Type B pancreatic cell (in vitro differentiated cells): ENCODE measurements at regions not wholly inside any gene's neighbourhood (a gene's known extent, or its start where the extent isn't known, plus 50 kb on each side); places are given as distances from the start of the nearest gene placed in this dataset.

ENCODE experiments used
- DNase-seq: peaks from one replicate; pipeline ENCODE4 v3.0.0; 2021; ENCODE audit warnings: mixed read lengths; ENCODE audit not compliant: unreplicated experiment; ENCODE audit errors: extremely low spot score
- H3K27ac Mint-ChIP-seq: 2 replicates; pipeline ENCODE4 v1.8.0; 2021; ENCODE audit warnings: mild to moderate bottlenecking, mixed read lengths
- H3K27me3 Mint-ChIP-seq: 2 replicates; pipeline ENCODE4 v1.8.0; 2021; ENCODE audit warnings: mixed read lengths
- H3K36me3 Mint-ChIP-seq: 2 replicates; pipeline ENCODE4 v1.8.0; 2021; ENCODE audit warnings: mixed read lengths
- H3K4me1 Mint-ChIP-seq: one replicate; pipeline ENCODE4 v1.8.0; 2021; ENCODE audit warnings: mixed read lengths; ENCODE audit not compliant: unreplicated experiment
- H3K4me3 Mint-ChIP-seq: 2 replicates; pipeline ENCODE4 v1.8.0; 2021; ENCODE audit warnings: mild to moderate bottlenecking, mixed read lengths
- H3K9me3 Mint-ChIP-seq: 2 replicates; pipeline ENCODE4 v1.8.0; 2021; ENCODE audit warnings: mixed read lengths
- TF ChIP-seq, protein P1 (sequence below): fragments of 200-600 bp; sonication (generic); conservative IDR thresholded peaks from 2 replicates; pipeline ENCODE4 v1.5.0; 2021; ENCODE audit warnings: antibody characterized with exemption, mild to moderate bottlenecking

GRCh38 chr7:41447450-41448042, 255.3 kb downstream of the INHBA start:
- H3K4me3 Mint-ChIP-seq: no peak overlapping the region
- TF ChIP-seq, protein P1, sequence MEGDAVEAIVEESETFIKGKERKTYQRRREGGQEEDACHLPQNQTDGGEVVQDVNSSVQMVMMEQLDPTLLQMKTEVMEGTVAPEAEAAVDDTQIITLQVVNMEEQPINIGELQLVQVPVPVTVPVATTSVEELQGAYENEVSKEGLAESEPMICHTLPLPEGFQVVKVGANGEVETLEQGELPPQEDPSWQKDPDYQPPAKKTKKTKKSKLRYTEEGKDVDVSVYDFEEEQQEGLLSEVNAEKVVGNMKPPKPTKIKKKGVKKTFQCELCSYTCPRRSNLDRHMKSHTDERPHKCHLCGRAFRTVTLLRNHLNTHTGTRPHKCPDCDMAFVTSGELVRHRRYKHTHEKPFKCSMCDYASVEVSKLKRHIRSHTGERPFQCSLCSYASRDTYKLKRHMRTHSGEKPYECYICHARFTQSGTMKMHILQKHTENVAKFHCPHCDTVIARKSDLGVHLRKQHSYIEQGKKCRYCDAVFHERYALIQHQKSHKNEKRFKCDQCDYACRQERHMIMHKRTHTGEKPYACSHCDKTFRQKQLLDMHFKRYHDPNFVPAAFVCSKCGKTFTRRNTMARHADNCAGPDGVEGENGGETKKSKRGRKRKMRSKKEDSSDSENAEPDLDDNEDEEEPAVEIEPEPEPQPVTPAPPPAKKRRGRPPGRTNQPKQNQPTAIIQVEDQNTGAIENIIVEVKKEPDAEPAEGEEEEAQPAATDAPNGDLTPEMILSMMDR: no peak
- no peaks in the 10 kb centered on the region for H3K36me3 Mint-ChIP-seq
- H3K27ac Mint-ChIP-seq: no peak overlapping the region
- H3K27me3 Mint-ChIP-seq: no peaks in the 10 kb centered on the region
- H3K9me3 Mint-ChIP-seq: no peaks in the 10 kb centered on the region
- no peak for DNase-seq
- peaks cover 21% of the 10 kb centered on the region for H3K4me1 Mint-ChIP-seq

- TF ChIP-seq, protein P1: no peak
- Mint-ChIP-seq H3K27me3 (no peaks in the 10 kb centered on the region), H3K4me1 (peaks cover 21% of the 10 kb centered on the region), H3K36me3 (no peaks in the 10 kb centered on the region), H3K9me3 (peaks cover 4% of the 10 kb centered on the region), H3K4me3 (no peak overlapping the region), H3K27ac (no peak overlapping the region)
- no peak for DNase-seq
Measured at GRCh38 chr7:41446606-41447449, 256.1 kb downstream of the INHBA start.

DNA sequence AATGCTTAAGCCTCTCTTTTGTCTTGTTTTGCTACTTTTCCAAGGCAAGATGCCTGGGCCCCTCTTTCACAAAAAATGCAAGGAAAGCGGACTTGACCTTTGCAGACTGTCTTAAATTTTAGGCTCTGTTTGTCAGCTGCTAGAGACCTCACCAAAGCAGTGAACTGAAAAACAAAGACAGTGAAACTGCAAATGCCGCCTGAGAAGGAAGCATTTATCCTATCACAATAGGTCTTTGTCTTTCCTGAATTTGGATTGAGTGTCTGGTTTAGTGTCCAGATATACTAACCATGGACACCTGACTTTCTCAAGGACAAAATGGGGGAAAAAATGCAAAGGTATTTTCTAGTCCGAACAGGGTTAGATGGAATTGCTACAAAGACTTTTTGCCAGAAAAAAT, 256.9 kb downstream of the INHBA start:
- Mint-ChIP-seq H3K4me1 (peaks cover 21% of the 10 kb centered on the region), H3K9me3 (peaks cover 4% of the 10 kb centered on the region), H3K27me3 (no peaks in the 10 kb centered on the region), H3K4me3 (no peak overlapping the region), H3K36me3 (no peaks in the 10 kb centered on the region), H3K27ac (no peak overlapping the region)
- TF ChIP-seq, protein P1: no peak
- no peak for DNase-seq

- no peak for DNase-seq
- H3K27ac Mint-ChIP-seq: no peak overlapping the region
- TF ChIP-seq, protein P1: no peak
- no peaks in the 10 kb centered on the region for H3K27me3 Mint-ChIP-seq
- peaks cover 21% of the 10 kb centered on the region for H3K4me1 Mint-ChIP-seq
- H3K36me3 Mint-ChIP-seq: no peaks in the 10 kb centered on the region
- no peak overlapping the region for H3K4me3 Mint-ChIP-seq
- peaks cover 4% of the 10 kb centered on the region for H3K9me3 Mint-ChIP-seq
Measured at GRCh38 chr7:41445432-41445831, 257.5 kb downstream of the INHBA start.

DNA sequence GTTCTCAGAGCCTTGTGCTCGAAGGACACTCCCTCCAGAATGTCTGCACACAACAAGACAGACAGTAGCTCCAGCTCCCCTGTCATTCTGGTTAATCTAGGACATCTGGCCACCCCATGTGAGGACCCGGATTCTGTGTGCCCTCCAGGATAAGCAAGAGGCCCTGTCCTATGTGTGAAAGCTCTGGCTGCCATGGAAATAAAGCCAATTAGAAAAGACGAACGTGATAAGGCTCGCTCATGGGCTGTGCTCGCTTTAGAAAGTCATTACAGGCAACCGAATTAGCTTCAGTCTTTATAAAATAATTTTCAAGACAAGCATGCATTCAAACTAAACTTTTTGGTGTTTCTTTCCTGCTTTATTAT, 263.4 kb downstream of the INHBA start:
- no peak for DNase-seq
- Mint-ChIP-seq H3K36me3 (no peaks in the 10 kb centered on the region), H3K4me1 (peaks cover 11% of the 10 kb centered on the region), H3K9me3 (peaks cover 8% of the 10 kb centered on the region), H3K27ac (no peak overlapping the region), H3K4me3 (no peak overlapping the region), H3K27me3 (no peaks in the 10 kb centered on the region)
- TF ChIP-seq, protein P1: no peak
